ENCODE measurements at regions not wholly inside any gene's neighbourhood (a gene's known extent, or its start where the extent isn't known, plus 50 kb on each side); places are given as distances from the start of the nearest gene placed in this dataset.

- 67 to 86% methylated on average over 2 of the region's 2 CpGs for WGBS, 2 donors
- no peak overlapping the region for H3K27ac ChIP-seq
- intact Hi-C loops (cut with DNase I), result no loop called here
- no peak overlapping the region for H3K4me3 ChIP-seq
- no peaks in the 10 kb centered on the region for H3K9me3 ChIP-seq
- no peaks in the 10 kb centered on the region for H3K27me3 ChIP-seq
- H3K4me1 ChIP-seq, result no peaks in the 10 kb centered on the region
- TF ChIP-seq CTCF (IDR thresholded peaks at IDR 0.05) (no peak), POLR2A (IDR thresholded peaks at IDR 0.05) (no peak)
- no peaks in the 10 kb centered on the region for H3K36me3 ChIP-seq
- no peak for DNase-seq
Measured at GRCh38 chr7:138309186-138309585, 150.9 kb upstream of the TRIM24 start.

- Histone ChIP-seq H3K27ac (no peak overlapping the region), H3K9me3 (peaks cover 0 to 6% (median 0%) of the 10 kb centered on the region in 3 donors), H3K4me1 (no peaks in the 10 kb centered on the region), H3K4me3 (no peak overlapping the region), H3K27me3 (no peaks in the 10 kb centered on the region), H3K36me3 (no peaks in the 10 kb centered on the region)
- TF ChIP-seq CTCF (IDR thresholded peaks at IDR 0.05) (no peak), POLR2A (IDR thresholded peaks at IDR 0.05) (no peak)
- 82 to 90% methylated on average over 2 of the region's 2 CpGs for WGBS, 2 donors
- no peak for DNase-seq
- intact Hi-C loops (cut with DNase I), result no loop called here
Measured at GRCh38 chr7:138313829-138314178, 146.3 kb upstream of the TRIM24 start.

GRCh38 chr7:138316421-138317043, 143.5 kb upstream of the TRIM24 start:
- 41 to 52% methylated on average over 4 of the region's 4 CpGs for WGBS, 2 donors
- Histone ChIP-seq H3K27me3 (no peaks in the 10 kb centered on the region), H3K36me3 (no peaks in the 10 kb centered on the region), H3K4me1 (no peaks in the 10 kb centered on the region), H3K4me3 (no peak overlapping the region), H3K9me3 (peaks cover 0 to 6% (median 0%) of the 10 kb centered on the region in 3 donors), H3K27ac (no peak overlapping the region)
- intact Hi-C loops (cut with DNase I), result no loop called here
- no peak for DNase-seq
- TF ChIP-seq POLR2A (IDR thresholded peaks at IDR 0.05) (no peak), CTCF (IDR thresholded peaks at IDR 0.05) (no peak)

GRCh38 chr7:138317044-138317596, 142.9 kb upstream of the TRIM24 start:
- intact Hi-C loops (cut with DNase I), result no loop called here
- no peak overlapping the region for H3K27ac ChIP-seq
- H3K4me1 ChIP-seq, result no peaks in the 10 kb centered on the region
- TF ChIP-seq CTCF (IDR thresholded peaks at IDR 0.05) (no peak), POLR2A (IDR thresholded peaks at IDR 0.05) (no peak)
- H3K27me3 ChIP-seq, result no peaks in the 10 kb centered on the region
- WGBS, 2 donors, result 72 to 76% methylated on average over 5 of the region's 5 CpGs
- DNase-seq, result no peak
- no peak overlapping the region for H3K4me3 ChIP-seq
- H3K36me3 ChIP-seq, result no peaks in the 10 kb centered on the region
- H3K9me3 ChIP-seq, result peaks cover 0 to 6% (median 0%) of the 10 kb centered on the region in 3 donors

- Histone ChIP-seq H3K4me3 (no peak overlapping the region), H3K4me1 (no peaks in the 10 kb centered on the region), H3K9me3 (peaks cover 0 to 9% (median 9%) of the 10 kb centered on the region in 3 donors), H3K27ac (no peak overlapping the region), H3K27me3 (no peaks in the 10 kb centered on the region), H3K36me3 (no peaks in the 10 kb centered on the region)
- DNase-seq, result no peak
- intact Hi-C loops (cut with DNase I), result no loop called here
- 69 to 78% methylated on average over 6 of the region's 6 CpGs for WGBS, 2 donors
- TF ChIP-seq POLR2A (IDR thresholded peaks at IDR 0.05) (no peak), CTCF (IDR thresholded peaks at IDR 0.05) (no peak)
Measured at GRCh38 chr7:138324941-138325340, 135.1 kb upstream of the TRIM24 start.

All from esophagus squamous epithelium (tissue), 5 donors.